COLO829 (cell line): ENCODE measurements at regions not wholly inside any gene's neighbourhood (a gene's known extent, or its start where the extent isn't known, plus 50 kb on each side); places are given as distances from the start of the nearest gene placed in this dataset.
A peak's percentile ranks its signal among the peaks of the same experiment; 100 is the strongest.

Experiments used
- DNase-seq: peaks from one replicate; pipeline ENCODE4 v3.0.0; 2012; ENCODE audit warnings: low spot score

- no peak for DNase-seq
Observed at GRCh38 chr6:18963439-18963838, 576.3 kb downstream of the RNF144B start.

GRCh38 chr6:18973251-18973650, 586.1 kb downstream of the RNF144B start:
- no peak for DNase-seq

GRCh38 chr6:18976091-18976490, 588.9 kb downstream of the RNF144B start:
- DNase-seq, result no peak

- no peak for DNase-seq
Observed at GRCh38 chr6:18976966-18977365, 589.8 kb downstream of the RNF144B start.

GRCh38 chr6:18978337-18979128, 591.4 kb downstream of the RNF144B start:
- DNase-seq, result no peak

GRCh38 chr6:18985061-18985460, 597.9 kb downstream of the RNF144B start:
- no peak for DNase-seq

- DNase-seq, result no peak
Observed at GRCh38 chr6:18985996-18986395, 598.8 kb downstream of the RNF144B start.

GRCh38 chr6:18988636-18989035, 601.5 kb downstream of the RNF144B start:
- no peak for DNase-seq

GRCh38 chr6:18990059-18990978, 603.2 kb downstream of the RNF144B start:
- peak; percentile 18 for DNase-seq

- peak; percentile 68 for DNase-seq
Observed at GRCh38 chr6:18997375-18997826, 610.3 kb downstream of the RNF144B start.

- no peak for DNase-seq
Observed at GRCh38 chr6:19002976-19003560, 615.9 kb downstream of the RNF144B start.

- DNase-seq, result no peak
Observed at GRCh38 chr6:19004176-19004575, 617.0 kb downstream of the RNF144B start.

GRCh38 chr6:19009769-19010168, 622.6 kb downstream of the RNF144B start:
- DNase-seq, result no peak

GRCh38 chr6:19013026-19013705, 626.0 kb downstream of the RNF144B start:
- no peak for DNase-seq

GRCh38 chr6:19024737-19025136, 637.6 kb downstream of the RNF144B start:
- DNase-seq, result peak; percentile 35

- DNase-seq, result no peak
Observed at GRCh38 chr6:19028201-19028600, 641.1 kb downstream of the RNF144B start.

- DNase-seq, result no peak
Observed at GRCh38 chr6:19032591-19033295, 645.6 kb downstream of the RNF144B start.

- DNase-seq, result no peak
Observed at GRCh38 chr6:19033683-19034082, 646.5 kb downstream of the RNF144B start.

- DNase-seq, result no peak
Observed at GRCh38 chr6:19034986-19035385, 647.8 kb downstream of the RNF144B start.

- DNase-seq, result peak; percentile 68
Observed at GRCh38 chr6:19035461-19036195, 648.5 kb downstream of the RNF144B start.

- no peak for DNase-seq
Observed at GRCh38 chr6:19036196-19036555, 649.0 kb downstream of the RNF144B start.
